GM18498 (cell line): ENCODE measurements at regions not wholly inside any gene's neighbourhood (a gene's known extent, or its start where the extent isn't known, plus 50 kb on each side); places are given as distances from the start of the nearest gene placed in this dataset.
A peak's percentile ranks its signal among the peaks of the same experiment; 100 is the strongest.

Source experiments
- ATAC-seq: cut with Tn5 transposase; IDR thresholded peaks from one replicate; pipeline ENCODE4 v1.9.1; 2021; ENCODE audit warnings: mild to moderate bottlenecking, moderate library complexity; ENCODE audit not compliant: unreplicated experiment

DNA sequence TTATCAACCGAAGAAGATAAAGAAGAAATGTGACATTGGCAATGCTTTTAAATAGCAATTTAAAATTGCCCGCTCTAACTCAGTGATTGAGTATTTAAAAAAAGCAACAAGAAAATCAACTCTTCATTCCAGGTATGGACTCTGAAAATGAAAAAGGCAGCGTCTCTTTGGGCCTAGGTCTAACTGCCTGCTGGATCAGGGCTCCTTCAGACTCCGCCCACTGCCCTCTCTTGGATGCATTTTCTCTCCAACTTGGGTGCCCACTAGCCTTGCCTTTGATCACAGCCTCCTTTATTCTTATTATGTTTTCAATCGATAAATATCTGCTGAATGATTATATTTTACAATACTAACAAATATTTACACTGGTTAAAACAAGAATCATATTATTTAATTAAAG, 268.9 kb downstream of the MRPL39 start:
- ATAC-seq: no peak

DNA sequence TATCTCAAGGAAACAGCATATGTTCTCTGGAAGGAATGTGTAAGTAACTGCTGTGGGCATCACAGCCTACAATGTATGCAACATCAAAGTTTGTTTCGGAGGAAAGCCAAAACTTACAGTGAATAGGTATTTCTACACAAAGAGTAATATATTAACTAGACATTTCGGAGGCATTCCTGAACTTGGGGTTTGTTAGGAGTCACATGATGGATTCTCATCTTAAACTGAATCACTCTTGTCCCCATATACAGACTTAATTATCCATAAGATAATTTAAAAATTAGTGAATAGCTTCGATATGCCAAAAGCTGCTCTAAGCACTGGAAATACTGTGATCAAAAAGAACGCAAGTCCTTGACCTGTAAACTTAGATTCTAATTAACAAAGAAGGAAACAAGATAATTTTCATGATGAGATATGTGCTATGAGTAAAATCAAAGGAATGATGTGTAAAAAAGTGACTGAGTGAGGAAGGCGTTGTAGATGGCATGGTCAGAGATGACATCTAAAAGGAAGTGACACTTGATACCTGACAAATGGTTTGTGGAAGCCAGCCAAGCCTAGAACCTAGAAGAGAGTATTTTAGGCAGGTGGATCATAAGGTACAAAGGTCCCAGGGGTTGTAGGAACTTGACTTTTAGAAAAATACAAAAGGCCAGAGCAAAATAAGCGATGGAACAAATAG, 273.1 kb downstream of the MRPL39 start:
- no peak for ATAC-seq

- ATAC-seq: no peak
Measured at GRCh38 chr21:25331286-25331685, 276.0 kb downstream of the MRPL39 start.

DNA sequence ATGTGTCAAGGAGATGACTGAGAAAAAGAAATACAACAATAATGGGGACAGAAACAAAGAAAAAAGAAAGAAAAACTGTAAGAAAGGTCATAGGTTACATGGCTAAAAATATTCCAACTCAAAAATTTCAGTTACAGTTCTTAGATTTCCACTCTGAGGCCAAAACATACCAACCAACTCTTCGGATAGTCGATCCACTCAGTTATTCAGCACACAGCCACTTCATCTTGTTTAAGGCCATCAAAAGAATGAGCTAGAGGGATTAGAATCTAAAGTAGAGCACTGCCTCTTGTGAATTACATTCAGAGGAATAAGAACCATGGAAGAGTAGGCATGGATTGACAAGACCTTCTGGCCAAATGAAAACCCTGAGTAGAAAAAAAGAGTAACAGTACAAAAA, 277.0 kb downstream of the MRPL39 start:
- ATAC-seq: no peak

- ATAC-seq: no peak
Measured at GRCh38 chr21:25329227-25329825, 278.0 kb downstream of the MRPL39 start.

GRCh38 chr21:25328736-25329135, 278.5 kb downstream of the MRPL39 start:
- no peak for ATAC-seq

DNA sequence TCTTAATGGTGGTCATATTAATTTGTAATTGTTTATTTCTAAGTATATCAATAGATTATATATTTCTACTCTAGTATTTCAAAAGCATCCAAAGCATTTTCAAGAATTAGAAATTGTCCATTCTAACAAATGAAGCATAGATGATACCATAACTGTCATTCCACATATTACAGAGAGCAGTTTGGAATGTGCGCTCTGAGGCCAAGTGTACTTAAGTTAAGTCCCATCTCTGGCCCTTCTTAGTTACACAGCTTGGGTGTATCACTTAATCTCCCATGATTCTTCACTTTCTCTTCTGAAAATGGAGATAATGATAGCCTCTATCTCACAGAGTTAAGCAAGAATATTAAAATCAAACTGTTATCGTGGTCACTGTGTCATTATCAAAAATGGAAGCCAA, 281.1 kb downstream of the MRPL39 start:
- ATAC-seq: no peak

GRCh38 chr21:25324666-25325065, 282.6 kb downstream of the MRPL39 start:
- no peak for ATAC-seq

DNA sequence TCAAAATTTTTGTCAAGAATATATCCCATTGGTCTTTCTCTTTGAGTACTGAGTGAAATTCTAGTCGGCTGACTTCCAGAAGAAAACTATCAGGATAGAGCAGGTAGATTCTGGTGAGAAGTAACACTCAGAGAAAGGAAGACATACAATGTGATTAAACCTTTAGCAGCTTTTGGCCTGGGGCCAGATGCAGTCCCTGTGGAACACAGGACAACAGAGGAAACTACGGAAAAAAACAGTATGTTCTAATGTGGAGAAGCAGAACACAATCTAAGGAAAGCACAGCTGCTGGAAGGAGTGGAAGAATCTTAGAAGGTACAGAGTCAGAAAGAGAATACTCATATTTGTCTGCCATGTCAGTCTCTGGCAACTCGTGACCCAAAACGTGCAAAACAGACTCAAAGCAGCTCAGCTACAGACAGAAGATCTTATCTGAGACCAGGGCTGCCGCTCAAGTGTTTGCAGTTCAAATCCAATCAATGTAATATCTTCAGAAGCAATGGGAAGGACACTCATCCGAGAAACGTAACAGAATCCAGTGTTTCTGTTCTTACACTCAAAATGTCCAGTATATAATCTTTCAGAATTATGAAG, 283.8 kb downstream of the MRPL39 start:
- no peak for ATAC-seq

DNA sequence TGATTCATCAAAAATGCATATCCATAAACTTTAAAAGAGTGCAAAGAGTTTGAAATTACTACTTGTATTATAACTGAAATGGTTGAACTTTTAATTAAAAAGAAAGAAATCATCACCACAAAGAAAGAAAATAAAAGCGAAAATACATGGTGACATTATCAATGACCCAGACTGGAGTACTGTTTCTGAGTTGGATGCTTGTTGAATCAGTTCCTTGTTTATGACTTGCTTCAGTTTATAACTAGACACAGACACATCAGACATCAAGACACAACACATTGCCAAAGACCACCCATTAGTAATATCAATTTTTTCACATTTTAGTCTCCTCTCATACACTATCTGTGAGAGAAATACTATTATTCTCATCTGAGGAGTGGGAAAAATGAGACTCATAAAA, 293.0 kb downstream of the MRPL39 start:
- ATAC-seq: no peak

- ATAC-seq: no peak
Measured at GRCh38 chr21:25313829-25314228, 293.5 kb downstream of the MRPL39 start.

DNA sequence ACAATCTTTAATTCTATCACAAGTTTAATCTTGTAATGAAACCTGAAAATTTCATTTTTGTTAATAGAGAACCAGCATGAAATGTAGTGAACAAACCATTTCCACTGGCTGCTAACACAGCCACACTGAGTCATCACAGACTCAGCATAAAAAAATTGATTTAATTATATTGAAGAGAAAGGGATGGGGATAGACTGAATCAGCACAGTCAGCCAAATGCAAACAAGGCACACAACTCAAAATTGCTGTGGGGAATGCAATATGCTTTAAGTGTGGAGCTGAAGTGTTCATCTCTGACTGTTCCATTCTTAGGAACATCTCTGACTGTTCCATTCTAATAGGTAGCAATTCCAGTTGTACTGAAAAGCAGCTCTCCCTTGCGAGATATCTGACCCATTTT, 299.8 kb downstream of the MRPL39 start:
- no peak for ATAC-seq

GRCh38 chr21:25304611-25305010, 302.7 kb downstream of the MRPL39 start:
- ATAC-seq: no peak

DNA sequence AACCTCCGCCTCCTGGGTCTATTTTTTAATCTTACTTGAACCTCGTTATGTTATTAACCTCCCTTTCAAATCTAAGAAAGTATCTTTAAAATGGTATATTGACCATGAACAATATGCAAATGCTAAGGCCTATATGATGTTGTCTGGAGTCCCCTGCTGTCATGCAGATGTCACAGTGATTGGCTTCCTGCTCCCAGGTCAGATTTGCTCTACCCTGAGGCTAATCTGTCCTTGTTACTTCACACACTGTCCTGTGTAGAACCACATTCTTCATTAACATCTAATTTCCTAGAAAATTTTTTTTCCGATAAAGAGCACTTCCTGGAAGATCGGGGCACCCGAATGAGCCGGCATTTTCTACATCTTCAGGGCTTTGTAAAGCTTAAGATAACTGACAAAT, 306.6 kb downstream of the MRPL39 start:
- ATAC-seq: no peak

- ATAC-seq: peak; percentile 93
Measured at GRCh38 chr21:25298512-25299491, 308.5 kb downstream of the MRPL39 start.

DNA sequence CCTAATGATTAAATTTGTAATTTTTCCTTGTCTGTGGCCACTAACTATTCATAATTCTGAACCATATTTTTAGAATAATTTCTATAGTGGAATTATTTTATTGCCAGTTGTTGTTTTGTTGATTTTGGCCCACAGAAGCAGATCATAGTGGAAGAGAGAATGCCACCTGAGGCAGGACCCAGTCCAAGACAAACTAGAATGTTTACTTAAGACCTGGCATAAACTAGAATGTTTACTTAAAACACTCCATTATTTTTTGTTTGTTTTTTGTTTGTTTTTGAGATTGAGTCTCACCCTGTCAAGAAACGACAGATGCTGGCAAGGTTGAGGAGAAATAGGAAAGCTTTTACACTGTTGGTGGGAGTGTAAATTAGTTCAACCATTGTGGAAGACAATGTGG, 310.2 kb downstream of the MRPL39 start:
- ATAC-seq: no peak

GRCh38 chr21:25296252-25296651, 311.0 kb downstream of the MRPL39 start:
- ATAC-seq: no peak

- ATAC-seq: no peak
Measured at GRCh38 chr21:25292396-25292795, 314.9 kb downstream of the MRPL39 start.

- ATAC-seq: no peak
Measured at GRCh38 chr21:25283720-25284119, 323.6 kb downstream of the MRPL39 start.

DNA sequence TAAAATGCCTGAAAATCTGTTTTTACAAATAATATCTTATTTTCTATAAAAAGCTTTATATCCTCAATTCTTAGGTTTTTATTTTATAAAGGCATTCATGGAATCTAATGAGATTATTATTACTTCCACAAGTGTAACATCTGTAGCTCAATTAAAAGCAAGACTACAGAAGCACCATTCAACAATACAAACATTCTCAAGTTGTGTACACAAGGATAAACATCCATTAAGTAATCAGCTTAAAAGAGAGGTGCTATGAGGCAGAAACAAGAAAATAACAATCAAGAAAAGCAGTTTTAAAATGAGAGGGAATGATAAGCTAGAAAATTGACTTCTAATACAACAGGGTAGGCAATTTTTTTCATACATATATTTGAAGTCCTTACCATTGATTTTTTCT, 326.1 kb downstream of the MRPL39 start:
- ATAC-seq: no peak

DNA sequence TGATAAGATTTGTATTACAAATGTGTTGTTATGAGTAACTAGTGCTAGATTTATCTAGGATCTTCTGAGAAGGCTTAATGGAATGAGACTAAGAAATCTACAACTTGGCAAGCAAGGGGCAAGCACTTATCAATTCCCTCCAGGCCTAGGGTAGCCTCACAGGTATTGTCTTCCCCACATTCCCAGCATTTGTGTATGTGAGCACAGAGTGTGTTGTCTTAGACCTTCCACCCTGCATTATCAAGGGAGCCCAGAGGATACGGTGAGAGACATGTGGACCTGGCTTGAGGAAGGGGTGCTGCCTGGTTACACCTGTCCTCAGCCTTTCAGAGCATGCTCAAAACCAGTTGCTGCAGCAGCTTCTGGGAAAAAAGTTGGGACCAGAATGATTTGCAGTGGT, 327.2 kb downstream of the MRPL39 start:
- ATAC-seq: no peak
